Thyroid gland (tissue), 4 donors: ENCODE measurements at regions not wholly inside any gene's neighbourhood (a gene's known extent, or its start where the extent isn't known, plus 50 kb on each side); places are given as distances from the start of the nearest gene placed in this dataset.

Source experiments
- POLR2A ChIP-seq, 2 donors: fragments of 450-650 bp; IDR thresholded peaks; one replicate each; pipeline ENCODE4 v1.6.1; 2017; ENCODE audit warnings: antibody characterized with exemption in 2 of 2, mild to moderate bottlenecking in 2 of 2, moderate library complexity in 1 of 2
- TF ChIP-seq, protein P1 (sequence below), 6 experiments: fragments of 200-600 bp in 3 of 6; fragments of 450-650 bp in 3 of 6; sonication (generic) in 3 of 6; IDR thresholded peaks; one replicate each; pipeline ENCODE4 v1.5.1; 2016 to 2019; ENCODE audit warnings: antibody characterized with exemption in 6 of 6, mild to moderate bottlenecking in 2 of 6, inconsistent platforms in 1 of 6, moderate library complexity in 1 of 6

DNA sequence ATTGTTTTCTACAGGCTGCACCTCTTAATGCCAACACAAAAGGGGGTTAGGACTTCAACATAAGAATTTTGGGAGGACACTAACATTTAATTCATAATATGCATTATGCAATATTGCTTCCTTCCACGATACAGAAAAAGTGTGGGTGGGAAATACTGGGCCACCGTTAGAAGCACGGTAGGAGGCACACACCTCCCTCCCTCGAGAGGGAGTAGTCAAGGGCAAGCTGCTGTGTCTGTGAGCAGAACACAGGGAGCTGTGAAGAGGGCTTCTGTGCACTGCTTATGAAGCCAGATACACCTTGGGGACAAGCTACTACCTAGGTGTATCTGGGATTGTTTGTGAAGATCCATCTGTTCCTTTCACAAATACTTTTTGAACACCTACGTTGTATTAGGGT lies 109.3 kb upstream of the PLET1 start:
- TF ChIP-seq, protein P1, sequence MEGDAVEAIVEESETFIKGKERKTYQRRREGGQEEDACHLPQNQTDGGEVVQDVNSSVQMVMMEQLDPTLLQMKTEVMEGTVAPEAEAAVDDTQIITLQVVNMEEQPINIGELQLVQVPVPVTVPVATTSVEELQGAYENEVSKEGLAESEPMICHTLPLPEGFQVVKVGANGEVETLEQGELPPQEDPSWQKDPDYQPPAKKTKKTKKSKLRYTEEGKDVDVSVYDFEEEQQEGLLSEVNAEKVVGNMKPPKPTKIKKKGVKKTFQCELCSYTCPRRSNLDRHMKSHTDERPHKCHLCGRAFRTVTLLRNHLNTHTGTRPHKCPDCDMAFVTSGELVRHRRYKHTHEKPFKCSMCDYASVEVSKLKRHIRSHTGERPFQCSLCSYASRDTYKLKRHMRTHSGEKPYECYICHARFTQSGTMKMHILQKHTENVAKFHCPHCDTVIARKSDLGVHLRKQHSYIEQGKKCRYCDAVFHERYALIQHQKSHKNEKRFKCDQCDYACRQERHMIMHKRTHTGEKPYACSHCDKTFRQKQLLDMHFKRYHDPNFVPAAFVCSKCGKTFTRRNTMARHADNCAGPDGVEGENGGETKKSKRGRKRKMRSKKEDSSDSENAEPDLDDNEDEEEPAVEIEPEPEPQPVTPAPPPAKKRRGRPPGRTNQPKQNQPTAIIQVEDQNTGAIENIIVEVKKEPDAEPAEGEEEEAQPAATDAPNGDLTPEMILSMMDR (IDR thresholded peaks at IDR 0.05) = no peak
- TF ChIP-seq POLR2A (IDR thresholded peaks at IDR 0.05) = no peak
